Activated CD4-positive, alpha-beta T cell treated with anti-CD3 and anti-CD28 coated beads, Interleukin-2, amount 10 ng/mL, durations not matched to agents 24 days and 14 days (primary cell): ENCODE measurements at regions not wholly inside any gene's neighbourhood (a gene's known extent, or its start where the extent isn't known, plus 50 kb on each side); places are given as distances from the start of the nearest gene placed in this dataset.

Experiments used
- DNase-seq: peaks from one replicate; pipeline ENCODE4 v3.0.0; 2022
- H3K27ac Mint-ChIP-seq: one replicate; pipeline ENCODE4 v1.8.0; 2022; ENCODE audit warnings: mild to moderate bottlenecking, mixed read lengths
- H3K27me3 Mint-ChIP-seq: one replicate; pipeline ENCODE4 v1.8.0; 2022; ENCODE audit warnings: mixed read lengths
- H3K36me3 Mint-ChIP-seq: one replicate; pipeline ENCODE4 v1.8.0; 2022; ENCODE audit warnings: low read depth, mild to moderate bottlenecking, mixed read lengths
- H3K4me1 Mint-ChIP-seq: one replicate; pipeline ENCODE4 v1.8.0; 2021; ENCODE audit warnings: mixed read lengths
- H3K4me3 Mint-ChIP-seq: one replicate; pipeline ENCODE4 v1.8.0; 2022; ENCODE audit warnings: mild to moderate bottlenecking, moderate library complexity, mixed read lengths
- H3K9me3 Mint-ChIP-seq: one replicate; pipeline ENCODE4 v1.8.0; 2021; ENCODE audit warnings: mixed read lengths
- intact Hi-C: fragments of 100-400 bp; cut with micrococcal nuclease; formaldehyde crosslinking; loops from one replicate; pipeline ENCODE4 v1.15.1; 2023

- H3K4me1 Mint-ChIP-seq: peaks cover 10% of the 10 kb centered on the region
- peaks cover 48% of the 10 kb centered on the region for H3K27me3 Mint-ChIP-seq
- no peaks in the 10 kb centered on the region for H3K36me3 Mint-ChIP-seq
- H3K27ac Mint-ChIP-seq: no peak overlapping the region
- intact Hi-C loops: no loop called here
- DNase-seq: no peak
- H3K4me3 Mint-ChIP-seq: no peak overlapping the region
- H3K9me3 Mint-ChIP-seq: no peaks in the 10 kb centered on the region
Observed at GRCh38 chr9:129252937-129253802, 75.1 kb upstream of the IER5L start.

- H3K4me3 Mint-ChIP-seq: no peak overlapping the region
- H3K36me3 Mint-ChIP-seq: no peaks in the 10 kb centered on the region
- no peak for DNase-seq
- H3K9me3 Mint-ChIP-seq: no peaks in the 10 kb centered on the region
- peaks cover 28% of the 10 kb centered on the region for H3K27me3 Mint-ChIP-seq
- H3K27ac Mint-ChIP-seq: no peak overlapping the region
- H3K4me1 Mint-ChIP-seq: peaks cover 6% of the 10 kb centered on the region
- intact Hi-C loops: no loop called here
Observed at GRCh38 chr9:129250786-129251185, 72.7 kb upstream of the IER5L start.

- H3K27me3 Mint-ChIP-seq: peaks cover 20% of the 10 kb centered on the region
- H3K36me3 Mint-ChIP-seq: no peaks in the 10 kb centered on the region
- no peak for DNase-seq
- intact Hi-C loops: no loop called here
- peaks cover 6% of the 10 kb centered on the region for H3K4me1 Mint-ChIP-seq
- no peaks in the 10 kb centered on the region for H3K9me3 Mint-ChIP-seq
- H3K27ac Mint-ChIP-seq: no peak overlapping the region
- no peak overlapping the region for H3K4me3 Mint-ChIP-seq
Observed at GRCh38 chr9:129247285-129248153, 69.5 kb upstream of the IER5L start.

GRCh38 chr9:129245276-129245675, 67.2 kb upstream of the IER5L start:
- Mint-ChIP-seq H3K27ac (no peak overlapping the region), H3K27me3 (peaks cover 11% of the 10 kb centered on the region), H3K4me3 (no peak overlapping the region), H3K4me1 (peaks cover 4% of the 10 kb centered on the region), H3K9me3 (no peaks in the 10 kb centered on the region), H3K36me3 (no peaks in the 10 kb centered on the region)
- intact Hi-C loops: no loop called here
- no peak for DNase-seq

- peaks cover 10% of the 10 kb centered on the region for H3K4me1 Mint-ChIP-seq
- H3K27me3 Mint-ChIP-seq: peaks cover 1% of the 10 kb centered on the region
- intact Hi-C loops: no loop called here
- no peak overlapping the region for H3K4me3 Mint-ChIP-seq
- H3K36me3 Mint-ChIP-seq: no peaks in the 10 kb centered on the region
- no peaks in the 10 kb centered on the region for H3K9me3 Mint-ChIP-seq
- H3K27ac Mint-ChIP-seq: no peak overlapping the region
- no peak for DNase-seq
Observed at GRCh38 chr9:129242971-129243561, 65.0 kb upstream of the IER5L start.

- Mint-ChIP-seq H3K27ac (no peak overlapping the region), H3K36me3 (no peaks in the 10 kb centered on the region), H3K4me1 (peaks cover 17% of the 10 kb centered on the region), H3K27me3 (peaks cover 1% of the 10 kb centered on the region), H3K9me3 (no peaks in the 10 kb centered on the region), H3K4me3 (no peak overlapping the region)
- intact Hi-C loops: no loop called here
- DNase-seq: no peak
Observed at GRCh38 chr9:129242191-129242941, 64.3 kb upstream of the IER5L start.

GRCh38 chr9:129241725-129242124, 63.7 kb upstream of the IER5L start:
- intact Hi-C loops: no loop called here
- Mint-ChIP-seq H3K9me3 (no peaks in the 10 kb centered on the region), H3K4me1 (peaks cover 23% of the 10 kb centered on the region), H3K36me3 (no peaks in the 10 kb centered on the region), H3K4me3 (no peak overlapping the region), H3K27me3 (peaks cover 1% of the 10 kb centered on the region), H3K27ac (no peak overlapping the region)
- no peak for DNase-seq

- Mint-ChIP-seq H3K27me3 (peaks cover 1% of the 10 kb centered on the region), H3K4me3 (no peak overlapping the region), H3K9me3 (no peaks in the 10 kb centered on the region), H3K27ac (no peak overlapping the region), H3K4me1 (peaks cover 30% of the 10 kb centered on the region), H3K36me3 (no peaks in the 10 kb centered on the region)
- intact Hi-C loops: no loop called here
- peak; percentile 69 for DNase-seq
Observed at GRCh38 chr9:129240581-129241211, 62.6 kb upstream of the IER5L start.

- H3K36me3 Mint-ChIP-seq: no peaks in the 10 kb centered on the region
- no peak overlapping the region for H3K27ac Mint-ChIP-seq
- H3K4me1 Mint-ChIP-seq: peaks cover 37% of the 10 kb centered on the region
- H3K4me3 Mint-ChIP-seq: no peak overlapping the region
- peaks cover 1% of the 10 kb centered on the region for H3K27me3 Mint-ChIP-seq
- intact Hi-C loops: loop anchor here (5.0 kb wide), 2 partner anchors 32 to 98 kb away; no protein-coding TSS in a partner anchor
- H3K9me3 Mint-ChIP-seq: no peaks in the 10 kb centered on the region
- no peak for DNase-seq
Observed at GRCh38 chr9:129239946-129240490, 62.0 kb upstream of the IER5L start.

GRCh38 chr9:129237803-129238202, 59.7 kb upstream of the IER5L start:
- Mint-ChIP-seq H3K36me3 (no peaks in the 10 kb centered on the region), H3K4me1 (peaks cover 49% of the 10 kb centered on the region), H3K4me3 (peak overlapping the region; percentile 79), H3K27me3 (no peaks in the 10 kb centered on the region), H3K27ac (peak overlapping the region; percentile 92), H3K9me3 (peaks cover 6% of the 10 kb centered on the region)
- intact Hi-C loops: loop anchor here (1.0 to 5.0 kb wide), 6 partner anchors 20 to 221 kb away; partner anchors contain the start of gene IER5L
- no peak for DNase-seq

- H3K9me3 Mint-ChIP-seq: peaks cover 11% of the 10 kb centered on the region
- H3K27me3 Mint-ChIP-seq: no peaks in the 10 kb centered on the region
- peak overlapping the region; percentile 92 for H3K27ac Mint-ChIP-seq
- no peaks in the 10 kb centered on the region for H3K36me3 Mint-ChIP-seq
- DNase-seq: peak; percentile 80
- intact Hi-C loops: loop anchor here (1.0 to 5.0 kb wide), 6 partner anchors 21 to 222 kb away; partner anchors contain the start of gene IER5L
- H3K4me1 Mint-ChIP-seq: peaks cover 51% of the 10 kb centered on the region
- peak overlapping the region; percentile 79 for H3K4me3 Mint-ChIP-seq
Observed at GRCh38 chr9:129237164-129237611, 59.1 kb upstream of the IER5L start.

- peaks cover 11% of the 10 kb centered on the region for H3K9me3 Mint-ChIP-seq
Observed at GRCh38 chr9:129236441-129237145, 58.5 kb upstream of the IER5L start.

More at GRCh38 chr9:129236441-129237145, 58.5 kb upstream of the IER5L start:
- peak; percentile 67 for DNase-seq
- intact Hi-C loops: loop anchor here (1.0 to 5.0 kb wide), 6 partner anchors 22 to 222 kb away; partner anchors contain the start of gene IER5L
- Mint-ChIP-seq H3K4me1 (peaks cover 51% of the 10 kb centered on the region), H3K4me3 (peak overlapping the region; percentile 79), H3K27me3 (no peaks in the 10 kb centered on the region), H3K27ac (peak overlapping the region; percentile 92), H3K36me3 (no peaks in the 10 kb centered on the region)
